ENCODE measurements at regions not wholly inside any gene's neighbourhood (a gene's known extent, or its start where the extent isn't known, plus 50 kb on each side); places are given as distances from the start of the nearest gene placed in this dataset.

DNA sequence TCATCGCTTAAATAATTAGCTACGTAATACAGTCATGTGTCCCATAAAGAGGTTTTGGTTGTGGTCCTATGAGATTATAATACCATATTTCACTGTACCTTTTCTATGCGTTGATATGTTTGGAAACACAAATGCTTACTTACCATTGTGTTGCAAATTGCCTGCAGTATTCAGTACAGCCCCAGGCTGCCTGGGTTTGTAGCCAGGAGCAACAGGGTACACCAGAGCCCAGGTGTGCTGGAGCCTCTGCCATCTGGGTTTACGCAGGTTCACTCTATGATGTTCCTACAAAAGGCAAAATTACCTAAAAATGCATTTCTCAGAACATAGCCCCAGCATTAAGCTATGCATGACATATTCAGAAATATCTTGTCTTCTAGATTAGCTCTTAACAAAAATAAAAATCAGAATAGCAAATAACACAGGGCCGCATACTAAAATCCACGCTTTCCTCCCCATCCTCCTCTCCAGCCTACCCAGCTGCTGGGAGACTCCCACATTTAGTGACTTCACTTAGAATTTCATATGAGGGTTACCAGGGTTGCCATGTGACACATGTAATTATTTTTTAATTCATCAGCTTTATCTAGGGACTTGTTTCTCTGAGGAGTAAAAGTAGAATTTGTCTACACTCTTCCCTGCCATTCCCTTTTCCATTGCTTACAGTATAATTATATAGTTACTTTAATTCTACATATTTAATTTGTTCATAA lies 559.0 kb upstream of the ADARB2 start:
- TF ChIP-seq SP7 (tag by site-specific recombination; IDR thresholded peaks at IDR 0.05) (no peak), ZNF501 (tag by site-specific recombination; IDR thresholded peaks at IDR 0.05) (no peak), ZEB2 (tag by site-specific recombination; IDR thresholded peaks at IDR 0.05) (no peak), ZNF521 (tag by site-specific recombination; IDR thresholded peaks at IDR 0.05) (no peak), SP3 (tag by site-specific recombination; IDR thresholded peaks at IDR 0.05) (no peak), TCF7L2 (IDR thresholded peaks at IDR 0.05; ENCODE audit: borderline replicate concordance, low read depth, low read length) (no peak), ZNF830 (tag by site-specific recombination; IDR thresholded peaks at IDR 0.05; ENCODE audit: low read depth) (no peak)
- ChIA-PET CTCF (interaction anchor here (0.7 kb wide), 1 partner anchor 12 kb away, joined by 3 read pairs; no protein-coding TSS in a partner anchor), POLR2A (no interaction called here)
- Histone ChIP-seq H3K4me3 (ENCODE audit: low read depth, low read length) (no peak overlapping the region), H3K27ac (ENCODE audit: extremely low read depth, low read depth, low read length) (no peak overlapping the region), H3K36me3 (ENCODE audit: control insufficient read depth in 2 of 2, insufficient read depth in 1 of 2, low read length in 2 of 2) (no peaks in the 10 kb centered on the region), H3K9me3 (ENCODE audit: control insufficient read depth, insufficient read depth, low read depth, low read length) (no peaks in the 10 kb centered on the region), H3K4me1 (ENCODE audit: control insufficient read depth, insufficient read depth, low read length) (no peaks in the 10 kb centered on the region)

DNA sequence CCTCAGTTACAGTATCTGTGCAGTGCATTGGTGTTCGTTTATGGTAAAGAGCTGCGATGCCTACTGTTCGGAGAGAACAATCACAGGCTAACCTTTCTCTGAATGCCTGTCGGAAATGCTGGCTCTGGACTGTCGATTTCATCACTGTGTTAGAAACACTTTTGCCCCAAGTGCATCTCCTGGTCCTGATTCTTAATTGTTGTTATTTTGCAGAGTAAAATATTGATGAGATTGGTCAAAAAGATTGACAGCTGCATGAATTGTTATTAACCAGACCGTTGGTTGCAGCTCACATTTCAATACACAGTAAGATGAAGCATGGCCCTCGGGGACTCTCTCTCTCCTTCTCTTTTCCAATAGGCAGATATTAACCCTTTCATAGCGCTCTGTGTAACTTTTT lies 557.4 kb upstream of the ADARB2 start:
- Histone ChIP-seq H3K36me3 (ENCODE audit: control insufficient read depth in 2 of 2, insufficient read depth in 1 of 2, low read length in 2 of 2) (no peaks in the 10 kb centered on the region), H3K9me3 (ENCODE audit: control insufficient read depth, insufficient read depth, low read depth, low read length) (no peaks in the 10 kb centered on the region), H3K4me1 (ENCODE audit: control insufficient read depth, insufficient read depth, low read length) (no peaks in the 10 kb centered on the region), H3K27ac (ENCODE audit: extremely low read depth, low read depth, low read length) (no peak overlapping the region), H3K4me3 (ENCODE audit: low read depth, low read length) (no peak overlapping the region)
- POLR2A ChIA-PET, result no interaction called here
- TF ChIP-seq ZNF664 (tag by site-specific recombination; IDR thresholded peaks at IDR 0.05) (no peak), ZNF768 (tag by site-specific recombination; IDR thresholded peaks at IDR 0.05) (no peak), ZNF561 (tag by site-specific recombination; IDR thresholded peaks at IDR 0.05; ENCODE audit: borderline replicate concordance) (no peak), ZNF600 (tag by site-specific recombination; IDR thresholded peaks at IDR 0.05) (no peak), ZNF248 (tag by site-specific recombination; IDR thresholded peaks at IDR 0.05) (no peak)
- CTCF ChIA-PET, result interaction anchor here (0.5 kb wide), 1 partner anchor 585 kb away, joined by 3 read pairs; no protein-coding TSS in a partner anchor

DNA sequence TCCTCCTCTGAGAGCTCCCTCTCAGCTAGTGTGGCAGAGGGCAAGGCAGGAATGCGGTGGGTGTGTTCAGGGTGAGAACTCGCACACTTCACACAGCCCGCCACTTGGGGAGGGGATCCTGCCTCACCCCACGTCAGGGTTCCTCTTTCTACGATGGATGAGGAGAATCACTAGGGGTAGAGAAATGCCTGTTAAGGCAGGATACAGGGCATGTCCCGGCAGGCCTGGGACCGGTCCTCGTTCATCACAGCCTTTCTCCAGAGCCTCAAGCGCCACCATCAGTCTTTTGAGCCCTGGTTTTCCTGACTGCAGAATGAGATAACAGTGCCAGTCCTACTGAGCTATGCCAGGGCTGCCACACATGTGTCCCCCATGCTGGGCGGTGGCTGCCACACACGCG lies 546.7 kb upstream of the ADARB2 start:
- TF ChIP-seq ZNF274 (IDR thresholded peaks at IDR 0.05; ENCODE audit: low read length) (no peak), ZNF274 (tag by site-specific recombination; IDR thresholded peaks at IDR 0.05; ENCODE audit: borderline replicate concordance) (no peak), YY2 (tag by site-specific recombination; IDR thresholded peaks at IDR 0.05) (no peak), ZNF785 (tag by site-specific recombination; IDR thresholded peaks at IDR 0.05) (no peak), ZSCAN23 (tag by site-specific recombination; IDR thresholded peaks at IDR 0.05) (no peak), FEZF1 (tag by site-specific recombination; IDR thresholded peaks at IDR 0.05) (no peak), ZNF473 (tag by site-specific recombination; IDR thresholded peaks at IDR 0.05) (no peak), ZNF221 (tag by site-specific recombination; IDR thresholded peaks at IDR 0.05; ENCODE audit: borderline replicate concordance) (no peak), ZNF654 (tag by site-specific recombination; IDR thresholded peaks at IDR 0.05; ENCODE audit: low read depth) (no peak), KLF1 (tag by site-specific recombination; IDR thresholded peaks at IDR 0.05) (no peak), ZNF354C (tag by site-specific recombination; IDR thresholded peaks at IDR 0.05; ENCODE audit: borderline replicate concordance, low read depth) (no peak), ZNF114 (tag by site-specific recombination; IDR thresholded peaks at IDR 0.05) (no peak), ZNF324 (tag by site-specific recombination; IDR thresholded peaks at IDR 0.05) (no peak), ZNF600 (tag by site-specific recombination; IDR thresholded peaks at IDR 0.05) (no peak)
- TF ChIP-seq, protein P1, sequence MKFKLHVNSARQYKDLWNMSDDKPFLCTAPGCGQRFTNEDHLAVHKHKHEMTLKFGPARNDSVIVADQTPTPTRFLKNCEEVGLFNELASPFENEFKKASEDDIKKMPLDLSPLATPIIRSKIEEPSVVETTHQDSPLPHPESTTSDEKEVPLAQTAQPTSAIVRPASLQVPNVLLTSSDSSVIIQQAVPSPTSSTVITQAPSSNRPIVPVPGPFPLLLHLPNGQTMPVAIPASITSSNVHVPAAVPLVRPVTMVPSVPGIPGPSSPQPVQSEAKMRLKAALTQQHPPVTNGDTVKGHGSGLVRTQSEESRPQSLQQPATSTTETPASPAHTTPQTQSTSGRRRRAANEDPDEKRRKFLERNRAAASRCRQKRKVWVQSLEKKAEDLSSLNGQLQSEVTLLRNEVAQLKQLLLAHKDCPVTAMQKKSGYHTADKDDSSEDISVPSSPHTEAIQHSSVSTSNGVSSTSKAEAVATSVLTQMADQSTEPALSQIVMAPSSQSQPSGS (tag by site-specific recombination; IDR thresholded peaks at IDR 0.05; ENCODE audit: low read depth), result no peak
- TF ChIP-seq, protein P2, sequence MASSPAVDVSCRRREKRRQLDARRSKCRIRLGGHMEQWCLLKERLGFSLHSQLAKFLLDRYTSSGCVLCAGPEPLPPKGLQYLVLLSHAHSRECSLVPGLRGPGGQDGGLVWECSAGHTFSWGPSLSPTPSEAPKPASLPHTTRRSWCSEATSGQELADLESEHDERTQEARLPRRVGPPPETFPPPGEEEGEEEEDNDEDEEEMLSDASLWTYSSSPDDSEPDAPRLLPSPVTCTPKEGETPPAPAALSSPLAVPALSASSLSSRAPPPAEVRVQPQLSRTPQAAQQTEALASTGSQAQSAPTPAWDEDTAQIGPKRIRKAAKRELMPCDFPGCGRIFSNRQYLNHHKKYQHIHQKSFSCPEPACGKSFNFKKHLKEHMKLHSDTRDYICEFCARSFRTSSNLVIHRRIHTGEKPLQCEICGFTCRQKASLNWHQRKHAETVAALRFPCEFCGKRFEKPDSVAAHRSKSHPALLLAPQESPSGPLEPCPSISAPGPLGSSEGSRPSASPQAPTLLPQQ (tag by site-specific recombination; IDR thresholded peaks at IDR 0.05), result no peak
- TF ChIP-seq, protein P3, sequence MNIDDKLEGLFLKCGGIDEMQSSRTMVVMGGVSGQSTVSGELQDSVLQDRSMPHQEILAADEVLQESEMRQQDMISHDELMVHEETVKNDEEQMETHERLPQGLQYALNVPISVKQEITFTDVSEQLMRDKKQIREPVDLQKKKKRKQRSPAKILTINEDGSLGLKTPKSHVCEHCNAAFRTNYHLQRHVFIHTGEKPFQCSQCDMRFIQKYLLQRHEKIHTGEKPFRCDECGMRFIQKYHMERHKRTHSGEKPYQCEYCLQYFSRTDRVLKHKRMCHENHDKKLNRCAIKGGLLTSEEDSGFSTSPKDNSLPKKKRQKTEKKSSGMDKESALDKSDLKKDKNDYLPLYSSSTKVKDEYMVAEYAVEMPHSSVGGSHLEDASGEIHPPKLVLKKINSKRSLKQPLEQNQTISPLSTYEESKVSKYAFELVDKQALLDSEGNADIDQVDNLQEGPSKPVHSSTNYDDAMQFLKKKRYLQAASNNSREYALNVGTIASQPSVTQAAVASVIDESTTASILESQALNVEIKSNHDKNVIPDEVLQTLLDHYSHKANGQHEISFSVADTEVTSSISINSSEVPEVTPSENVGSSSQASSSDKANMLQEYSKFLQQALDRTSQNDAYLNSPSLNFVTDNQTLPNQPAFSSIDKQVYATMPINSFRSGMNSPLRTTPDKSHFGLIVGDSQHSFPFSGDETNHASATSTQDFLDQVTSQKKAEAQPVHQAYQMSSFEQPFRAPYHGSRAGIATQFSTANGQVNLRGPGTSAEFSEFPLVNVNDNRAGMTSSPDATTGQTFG (tag by site-specific recombination; IDR thresholded peaks at IDR 0.05; ENCODE audit: borderline replicate concordance), result no peak
- Histone ChIP-seq H3K27ac (ENCODE audit: extremely low read depth, low read depth, low read length) (no peak overlapping the region), H3K4me3 (ENCODE audit: low read depth, low read length) (no peak overlapping the region), H3K36me3 (ENCODE audit: control insufficient read depth in 2 of 2, insufficient read depth in 1 of 2, low read length in 2 of 2) (no peaks in the 10 kb centered on the region), H3K4me1 (ENCODE audit: control insufficient read depth, insufficient read depth, low read length) (no peaks in the 10 kb centered on the region), H3K9me3 (ENCODE audit: control insufficient read depth, insufficient read depth, low read depth, low read length) (no peaks in the 10 kb centered on the region)
- POLR2A ChIA-PET, result no interaction called here
- CTCF ChIA-PET, result no interaction called here
